IMR-90 (cell line): ENCODE measurements at regions not wholly inside any gene's neighbourhood (a gene's known extent, or its start where the extent isn't known, plus 50 kb on each side); places are given as distances from the start of the nearest gene placed in this dataset.

ENCODE experiments used
- BHLHE40 ChIP-seq: fragments of 150-350 bp; IDR thresholded peaks from 2 replicates; pipeline ENCODE4 v1.6.1; 2016; ENCODE audit warnings: mild to moderate bottlenecking, low read depth, low read length
- CEBPB ChIP-seq: IDR thresholded peaks from 2 replicates; pipeline ENCODE4 v1.6.1; 2012; ENCODE audit warnings: low read depth, low read length, improper control_type of control experiment
- CHD1 ChIP-seq: IDR thresholded peaks from 2 replicates; pipeline ENCODE4 v1.6.1; 2012; ENCODE audit warnings: low read depth, low read length, improper control_type of control experiment
- FOS ChIP-seq: fragments of 150-350 bp; IDR thresholded peaks from 2 replicates; pipeline ENCODE4 v1.6.1; 2016; ENCODE audit warnings: low read depth, low read length
- MAFK ChIP-seq: IDR thresholded peaks from 2 replicates; pipeline ENCODE4 v1.6.1; 2012; ENCODE audit warnings: low read depth, low read length, improper control_type of control experiment
- MAZ ChIP-seq: IDR thresholded peaks from 2 replicates; pipeline ENCODE4 v1.6.1; 2012; ENCODE audit warnings: low read depth, mild to moderate bottlenecking, low read length, improper control_type of control experiment, moderate library complexity, borderline replicate concordance
- MXI1 ChIP-seq: IDR thresholded peaks from 2 replicates; pipeline ENCODE4 v1.6.1; 2012; ENCODE audit warnings: low read depth, mild to moderate bottlenecking, low read length, moderate library complexity, borderline replicate concordance
- POLR2A ChIP-seq: IDR thresholded peaks from 2 replicates; pipeline ENCODE4 v1.6.1; 2012; ENCODE audit warnings: mild to moderate bottlenecking, low read depth, low read length
- RAD21 ChIP-seq: IDR thresholded peaks from 2 replicates; pipeline ENCODE4 v1.6.1; 2012; ENCODE audit warnings: low read length, improper control_type of control experiment
- RCOR1 ChIP-seq: IDR thresholded peaks from 2 replicates; pipeline ENCODE4 v1.6.1; 2012; ENCODE audit warnings: mild to moderate bottlenecking, low read length, improper control_type of control experiment; ENCODE audit not compliant: insufficient replicate concordance
- RFX5 ChIP-seq: IDR thresholded peaks from 2 replicates; pipeline ENCODE4 v1.8.0; 2012; ENCODE audit warnings: low read depth, mild to moderate bottlenecking, low read length, moderate library complexity
- SMC3 ChIP-seq: fragments of 150-350 bp; IDR thresholded peaks from 2 replicates; pipeline ENCODE4 v1.6.1; 2016; ENCODE audit warnings: low read depth, mild to moderate bottlenecking, antibody characterized with exemption, low read length, moderate library complexity
- TF ChIP-seq, protein P1 (sequence below): conservative IDR thresholded peaks from 2 replicates; pipeline ENCODE4 v1.5.1; 2012; ENCODE audit warnings: mild to moderate bottlenecking, low read depth, low read length, improper control_type of control experiment

DNA sequence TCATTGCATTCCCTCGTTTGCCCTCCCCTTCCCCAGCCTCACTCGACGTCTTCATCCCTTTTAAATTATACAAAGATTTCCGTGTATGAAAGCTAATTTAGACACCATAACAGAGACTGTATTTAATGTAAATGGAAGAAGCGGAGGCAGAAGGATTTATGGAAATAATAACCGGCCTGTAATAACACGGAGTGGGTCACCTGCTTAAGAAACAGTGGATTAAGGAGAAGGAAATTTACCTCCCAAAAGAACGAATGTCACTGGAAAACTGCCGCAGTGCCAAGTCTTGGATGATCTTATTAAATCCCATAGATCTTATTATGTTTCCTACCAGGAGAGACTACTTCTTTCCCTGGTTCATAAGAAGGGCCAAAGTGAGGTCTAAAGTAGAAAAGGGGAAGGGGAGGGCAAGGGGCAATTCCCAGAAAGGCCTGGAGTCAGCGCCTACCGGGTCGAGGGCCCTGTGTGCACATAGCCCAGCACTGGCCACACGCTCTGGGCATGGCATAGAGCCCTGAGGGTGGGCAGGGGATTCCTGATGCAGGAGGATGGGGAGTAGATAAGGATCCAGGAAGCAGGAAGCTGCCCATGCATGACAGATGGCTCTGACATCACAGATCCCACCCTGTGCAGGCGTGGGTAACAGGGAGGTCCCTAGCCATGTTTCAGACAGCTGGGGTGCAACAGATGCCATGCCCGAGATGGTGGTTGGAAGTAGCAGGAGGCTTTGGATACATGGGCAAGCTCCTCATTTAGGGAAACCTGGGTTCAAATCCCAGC, 56.2 kb upstream of the RPL38 start:
- TF ChIP-seq CHD1 (no peak), POLR2A (no peak), RAD21 (no peak), SMC3 (no peak), MXI1 (no peak), FOS (no peak), RFX5 (no peak), BHLHE40 (no peak), RCOR1 (no peak), MAFK (no peak), MAZ (no peak), CEBPB (no peak)
- TF ChIP-seq, protein P1, sequence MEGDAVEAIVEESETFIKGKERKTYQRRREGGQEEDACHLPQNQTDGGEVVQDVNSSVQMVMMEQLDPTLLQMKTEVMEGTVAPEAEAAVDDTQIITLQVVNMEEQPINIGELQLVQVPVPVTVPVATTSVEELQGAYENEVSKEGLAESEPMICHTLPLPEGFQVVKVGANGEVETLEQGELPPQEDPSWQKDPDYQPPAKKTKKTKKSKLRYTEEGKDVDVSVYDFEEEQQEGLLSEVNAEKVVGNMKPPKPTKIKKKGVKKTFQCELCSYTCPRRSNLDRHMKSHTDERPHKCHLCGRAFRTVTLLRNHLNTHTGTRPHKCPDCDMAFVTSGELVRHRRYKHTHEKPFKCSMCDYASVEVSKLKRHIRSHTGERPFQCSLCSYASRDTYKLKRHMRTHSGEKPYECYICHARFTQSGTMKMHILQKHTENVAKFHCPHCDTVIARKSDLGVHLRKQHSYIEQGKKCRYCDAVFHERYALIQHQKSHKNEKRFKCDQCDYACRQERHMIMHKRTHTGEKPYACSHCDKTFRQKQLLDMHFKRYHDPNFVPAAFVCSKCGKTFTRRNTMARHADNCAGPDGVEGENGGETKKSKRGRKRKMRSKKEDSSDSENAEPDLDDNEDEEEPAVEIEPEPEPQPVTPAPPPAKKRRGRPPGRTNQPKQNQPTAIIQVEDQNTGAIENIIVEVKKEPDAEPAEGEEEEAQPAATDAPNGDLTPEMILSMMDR, result no peak
